Gastrocnemius medialis (tissue), 4 donors: ENCODE measurements at regions not wholly inside any gene's neighbourhood (a gene's known extent, or its start where the extent isn't known, plus 50 kb on each side); places are given as distances from the start of the nearest gene placed in this dataset.

Experiments
- ATAC-seq, 2 donors: fragments of 150-250 bp; one replicate each; pipeline ENCODE4 v1.9.1; 2016
- DNase-seq, 2 donors: peaks; one replicate each; pipeline ENCODE4 v3.0.0-alpha.2; 2019
- H3K27ac ChIP-seq, 4 donors: fragments of 200-600 bp; sonication (generic); 1 replicate in 1 of 4; 2 replicates in 3 of 4; pipeline ENCODE4 v1.5.1; 2016 to 2018; ENCODE audit warnings: mild to moderate bottlenecking in 2 of 4, moderate library complexity in 1 of 4
- H3K27me3 ChIP-seq, 3 donors: fragments of 200-600 bp; sonication (generic) in 2 of 3; 1 replicate in 1 of 3; 2 replicates in 2 of 3; pipeline versions ENCODE4 v1.5.1 to v1.6.0; 2016 to 2019; ENCODE audit warnings: mild to moderate bottlenecking in 1 of 3, moderate library complexity in 1 of 3
- H3K36me3 ChIP-seq, 2 donors: fragments of 200-600 bp; sonication (generic) in 1 of 2; one replicate each; pipeline ENCODE4 v1.5.1; 2017 to 2018
- H3K4me1 ChIP-seq, 2 donors: fragments of 200-600 bp; sonication (generic) in 1 of 2; one replicate each; pipeline ENCODE4 v1.5.1; 2016 to 2017; ENCODE audit warnings: mild to moderate bottlenecking in 2 of 2
- H3K4me3 ChIP-seq, 4 donors: fragments of 200-600 bp; sonication (generic) in 3 of 4; 1 replicate in 1 of 4; 2 replicates in 3 of 4; pipeline ENCODE4 v1.5.1; 2016 to 2019; ENCODE audit warnings: mild to moderate bottlenecking in 2 of 4
- H3K9me3 ChIP-seq, 3 donors: fragments of 200-600 bp; sonication (generic) in 2 of 3; 1 replicate in 1 of 3; 2 replicates in 2 of 3; pipeline ENCODE4 v1.5.1; 2016 to 2019
- POLR2A ChIP-seq, 2 donors: fragments of 450-650 bp; IDR thresholded peaks; one replicate each; pipeline ENCODE4 v1.6.1; 2017; ENCODE audit warnings: antibody characterized with exemption in 2 of 2, mild to moderate bottlenecking in 2 of 2, moderate library complexity in 2 of 2
- in situ Hi-C, 4 donors: fragments of 200-750 bp; cut with MboI; loops; one replicate each; pipeline versions ENCODE4 v1.15.0 to v1.8.0; 2017; ENCODE audit warnings: low sequenced_read_pairs in 4 of 4
- intact Hi-C: fragments of 100-400 bp; cut with DNase I; formaldehyde crosslinking; loops from one replicate; pipeline ENCODE4 v1.15.1; 2023; ENCODE audit warnings: low total_unique reads
- TF ChIP-seq, protein P1 (sequence below), 5 experiments: fragments of 450-650 bp in 3 of 5; fragments of 200-600 bp in 2 of 5; sonication (generic) in 2 of 5; IDR thresholded peaks in 4 of 5; conservative IDR thresholded peaks in 1 of 5; 1 replicate in 4 of 5; 2 replicates in 1 of 5; pipeline ENCODE4 v1.5.1; 2016 to 2019; ENCODE audit warnings: antibody characterized with exemption in 5 of 5, mild to moderate bottlenecking in 3 of 5, moderate library complexity in 3 of 5

- DNase-seq: no peak
- TF ChIP-seq POLR2A (IDR thresholded peaks at IDR 0.05): no peak
- TF ChIP-seq, protein P1, sequence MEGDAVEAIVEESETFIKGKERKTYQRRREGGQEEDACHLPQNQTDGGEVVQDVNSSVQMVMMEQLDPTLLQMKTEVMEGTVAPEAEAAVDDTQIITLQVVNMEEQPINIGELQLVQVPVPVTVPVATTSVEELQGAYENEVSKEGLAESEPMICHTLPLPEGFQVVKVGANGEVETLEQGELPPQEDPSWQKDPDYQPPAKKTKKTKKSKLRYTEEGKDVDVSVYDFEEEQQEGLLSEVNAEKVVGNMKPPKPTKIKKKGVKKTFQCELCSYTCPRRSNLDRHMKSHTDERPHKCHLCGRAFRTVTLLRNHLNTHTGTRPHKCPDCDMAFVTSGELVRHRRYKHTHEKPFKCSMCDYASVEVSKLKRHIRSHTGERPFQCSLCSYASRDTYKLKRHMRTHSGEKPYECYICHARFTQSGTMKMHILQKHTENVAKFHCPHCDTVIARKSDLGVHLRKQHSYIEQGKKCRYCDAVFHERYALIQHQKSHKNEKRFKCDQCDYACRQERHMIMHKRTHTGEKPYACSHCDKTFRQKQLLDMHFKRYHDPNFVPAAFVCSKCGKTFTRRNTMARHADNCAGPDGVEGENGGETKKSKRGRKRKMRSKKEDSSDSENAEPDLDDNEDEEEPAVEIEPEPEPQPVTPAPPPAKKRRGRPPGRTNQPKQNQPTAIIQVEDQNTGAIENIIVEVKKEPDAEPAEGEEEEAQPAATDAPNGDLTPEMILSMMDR (IDR thresholded peaks at IDR 0.05 in 4 of 5, conservative IDR thresholded peaks at IDR 0.05 in 1 of 5): no peak
- no peaks in the 10 kb centered on the region for H3K36me3 ChIP-seq
- intact Hi-C loops (no loop called here), in situ Hi-C loops (no loop called here)
- no peak overlapping the region for H3K4me3 ChIP-seq
- H3K9me3 ChIP-seq: no peaks in the 10 kb centered on the region
- H3K4me1 ChIP-seq: no peaks in the 10 kb centered on the region
- no peak for ATAC-seq
- H3K27me3 ChIP-seq: no peaks in the 10 kb centered on the region
- H3K27ac ChIP-seq: no peak overlapping the region
Observed at GRCh38 chr14:98296895-98297294, 975.1 kb downstream of the BCL11B start.

- H3K36me3 ChIP-seq: no peaks in the 10 kb centered on the region
- no peaks in the 10 kb centered on the region for H3K4me1 ChIP-seq
- DNase-seq (no peak), ATAC-seq (no peak)
- no peak for TF ChIP-seq POLR2A (IDR thresholded peaks at IDR 0.05)
- TF ChIP-seq, protein P1 (IDR thresholded peaks at IDR 0.05 in 4 of 5, conservative IDR thresholded peaks at IDR 0.05 in 1 of 5): no peak
- in situ Hi-C loops: no loop called here
- H3K4me3 ChIP-seq: no peak overlapping the region
- no peaks in the 10 kb centered on the region for H3K27me3 ChIP-seq
- no peak overlapping the region for H3K27ac ChIP-seq
- intact Hi-C loops: no loop called here
- H3K9me3 ChIP-seq: no peaks in the 10 kb centered on the region
Observed at GRCh38 chr14:98297567-98297966, 974.4 kb downstream of the BCL11B start.

- H3K4me3 ChIP-seq: no peak overlapping the region
- no peak for ATAC-seq
Observed at GRCh38 chr14:98298481-98299244, 973.3 kb downstream of the BCL11B start.

GRCh38 chr14:98301681-98302080, 970.3 kb downstream of the BCL11B start:
- Histone ChIP-seq H3K36me3 (no peaks in the 10 kb centered on the region), H3K9me3 (no peaks in the 10 kb centered on the region), H3K27ac (no peak overlapping the region), H3K4me3 (no peak overlapping the region), H3K4me1 (no peaks in the 10 kb centered on the region), H3K27me3 (no peaks in the 10 kb centered on the region)
- ATAC-seq: no peak
- intact Hi-C loops: no loop called here
- TF ChIP-seq POLR2A (IDR thresholded peaks at IDR 0.05): no peak
- TF ChIP-seq, protein P1 (IDR thresholded peaks at IDR 0.05 in 4 of 5, conservative IDR thresholded peaks at IDR 0.05 in 1 of 5): no peak
- DNase-seq: no peak
- in situ Hi-C loops: no loop called here

More at GRCh38 chr14:98298481-98299244, 973.3 kb downstream of the BCL11B start:
- Histone ChIP-seq H3K9me3 (no peaks in the 10 kb centered on the region), H3K36me3 (no peaks in the 10 kb centered on the region), H3K27ac (no peak overlapping the region), H3K27me3 (no peaks in the 10 kb centered on the region), H3K4me1 (no peaks in the 10 kb centered on the region)
- no peak for DNase-seq
- in situ Hi-C loops (no loop called here), intact Hi-C loops (no loop called here)
- TF ChIP-seq, protein P1 (IDR thresholded peaks at IDR 0.05 in 4 of 5, conservative IDR thresholded peaks at IDR 0.05 in 1 of 5): no peak
- no peak for TF ChIP-seq POLR2A (IDR thresholded peaks at IDR 0.05)

DNA sequence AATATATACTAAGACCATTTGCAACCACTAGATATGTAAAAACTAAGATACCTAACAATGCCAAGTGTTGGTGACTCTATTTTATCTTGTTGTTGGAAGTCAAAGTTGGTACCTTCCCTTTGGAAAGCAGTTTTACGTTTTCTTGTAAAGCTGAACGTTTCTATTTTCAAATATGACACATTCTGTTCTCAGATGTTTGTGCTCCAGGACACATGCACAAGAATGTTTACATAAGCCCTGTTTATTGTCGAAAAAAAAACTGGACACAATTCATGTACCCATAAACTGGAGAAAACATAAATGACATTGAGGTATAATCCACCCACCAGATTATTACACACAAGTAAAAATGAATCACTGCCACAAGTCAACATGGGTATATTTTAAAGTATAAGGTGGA, 967.4 kb downstream of the BCL11B start:
- in situ Hi-C loops: no loop called here
- H3K36me3 ChIP-seq: no peaks in the 10 kb centered on the region
- intact Hi-C loops: no loop called here

More for the DNA sequence above, 967.4 kb downstream of the BCL11B start:
- no peak overlapping the region for H3K4me3 ChIP-seq
- no peak for ATAC-seq
- no peak for DNase-seq
- H3K27me3 ChIP-seq: no peaks in the 10 kb centered on the region
- no peaks in the 10 kb centered on the region for H3K9me3 ChIP-seq
- no peak overlapping the region for H3K27ac ChIP-seq
- H3K4me1 ChIP-seq: no peaks in the 10 kb centered on the region
- TF ChIP-seq POLR2A (IDR thresholded peaks at IDR 0.05): no peak
- TF ChIP-seq, protein P1 (IDR thresholded peaks at IDR 0.05 in 4 of 5, conservative IDR thresholded peaks at IDR 0.05 in 1 of 5): no peak
